ENCODE measurements at regions not wholly inside any gene's neighbourhood (a gene's known extent, or its start where the extent isn't known, plus 50 kb on each side); places are given as distances from the start of the nearest gene placed in this dataset.

DNA sequence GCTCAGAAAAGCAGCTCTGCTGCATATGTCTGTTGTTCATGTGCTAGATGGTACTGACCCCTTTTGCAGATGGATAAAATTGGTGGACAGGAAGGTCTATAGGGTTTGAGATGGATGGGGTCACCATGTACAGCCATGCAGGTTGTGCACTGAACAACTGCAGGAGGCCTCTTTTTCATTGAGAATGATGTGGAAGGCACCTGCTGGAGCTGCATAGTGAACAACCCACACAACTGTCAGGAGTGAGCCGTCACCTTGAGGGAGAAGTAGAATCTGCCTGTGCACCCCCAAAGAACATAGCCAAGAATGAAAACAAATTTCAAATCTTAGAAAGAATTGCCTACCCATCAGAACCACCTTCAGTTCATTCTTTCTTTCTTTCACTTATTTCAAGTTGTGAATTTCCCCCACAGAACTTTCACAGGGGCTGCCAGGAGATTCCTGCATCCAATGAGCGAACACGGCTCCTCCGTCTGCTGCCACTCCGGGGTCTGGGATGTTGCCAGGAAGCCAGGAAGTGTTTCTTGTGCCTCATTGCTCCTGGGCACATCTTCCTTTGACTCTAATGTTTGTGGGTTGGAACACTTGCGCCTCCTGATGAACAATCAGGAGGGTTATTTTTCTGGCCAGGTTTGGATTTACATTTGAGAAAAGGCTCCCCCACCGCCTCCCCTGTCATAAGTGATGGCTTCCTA is 53.7 kb upstream of the DOCK1 start:
- no peak overlapping the region for H3K27ac Mint-ChIP-seq (ENCODE audit: unreplicated experiment)
- TF ChIP-seq, protein P1, sequence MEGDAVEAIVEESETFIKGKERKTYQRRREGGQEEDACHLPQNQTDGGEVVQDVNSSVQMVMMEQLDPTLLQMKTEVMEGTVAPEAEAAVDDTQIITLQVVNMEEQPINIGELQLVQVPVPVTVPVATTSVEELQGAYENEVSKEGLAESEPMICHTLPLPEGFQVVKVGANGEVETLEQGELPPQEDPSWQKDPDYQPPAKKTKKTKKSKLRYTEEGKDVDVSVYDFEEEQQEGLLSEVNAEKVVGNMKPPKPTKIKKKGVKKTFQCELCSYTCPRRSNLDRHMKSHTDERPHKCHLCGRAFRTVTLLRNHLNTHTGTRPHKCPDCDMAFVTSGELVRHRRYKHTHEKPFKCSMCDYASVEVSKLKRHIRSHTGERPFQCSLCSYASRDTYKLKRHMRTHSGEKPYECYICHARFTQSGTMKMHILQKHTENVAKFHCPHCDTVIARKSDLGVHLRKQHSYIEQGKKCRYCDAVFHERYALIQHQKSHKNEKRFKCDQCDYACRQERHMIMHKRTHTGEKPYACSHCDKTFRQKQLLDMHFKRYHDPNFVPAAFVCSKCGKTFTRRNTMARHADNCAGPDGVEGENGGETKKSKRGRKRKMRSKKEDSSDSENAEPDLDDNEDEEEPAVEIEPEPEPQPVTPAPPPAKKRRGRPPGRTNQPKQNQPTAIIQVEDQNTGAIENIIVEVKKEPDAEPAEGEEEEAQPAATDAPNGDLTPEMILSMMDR (IDR thresholded peaks at IDR 0.05) = no peak
- H3K4me1 Mint-ChIP-seq (ENCODE audit: unreplicated experiment) = no peaks in the 10 kb centered on the region
- H3K27me3 Mint-ChIP-seq (ENCODE audit: unreplicated experiment) = peaks cover 9% of the 10 kb centered on the region
- H3K9me3 Mint-ChIP-seq (ENCODE audit: unreplicated experiment) = no peaks in the 10 kb centered on the region
- no peak overlapping the region for H3K4me3 Mint-ChIP-seq (ENCODE audit: unreplicated experiment)
- peak; percentile 67 for DNase-seq (ENCODE audit: extremely low spot score, unreplicated experiment)
- no peaks in the 10 kb centered on the region for H3K36me3 Mint-ChIP-seq (ENCODE audit: unreplicated experiment)

DNA sequence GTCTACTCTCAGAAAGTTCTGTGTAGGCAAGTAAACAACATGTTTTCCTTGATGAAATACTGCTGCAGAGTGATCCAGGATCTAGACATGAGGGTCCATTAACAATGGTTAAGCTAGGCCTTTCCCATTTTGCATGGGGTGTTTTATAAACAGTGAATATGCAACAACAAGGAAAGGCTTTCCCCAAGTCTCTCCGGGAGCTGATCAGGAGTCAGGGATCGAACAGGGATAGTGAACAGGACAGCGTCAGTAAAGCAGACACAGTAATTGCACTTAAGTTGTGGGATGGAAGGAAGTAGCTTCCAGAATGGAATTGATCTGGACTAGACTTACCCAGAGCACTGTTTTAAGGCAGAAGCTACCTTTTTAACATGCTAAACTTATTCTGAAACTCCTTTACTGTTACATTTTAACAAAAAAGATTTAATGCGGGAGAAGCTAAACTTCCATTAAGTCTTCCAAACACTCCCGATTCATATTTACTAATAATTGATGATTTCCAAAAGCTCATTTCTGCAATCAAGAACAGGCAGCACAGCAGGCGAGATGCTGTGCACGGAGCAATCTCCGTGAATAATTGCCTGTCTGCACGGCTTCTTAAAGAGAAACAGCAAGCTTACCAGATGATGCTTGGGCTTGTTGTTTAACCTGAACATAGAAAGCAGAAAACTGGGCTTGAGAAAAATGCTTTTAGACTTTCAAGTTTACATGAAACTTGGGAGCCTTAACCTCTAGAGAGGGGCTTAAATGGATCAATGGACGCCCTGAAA is 50.3 kb upstream of the DOCK1 start:
- Mint-ChIP-seq H3K9me3 (ENCODE audit: unreplicated experiment) (no peaks in the 10 kb centered on the region), H3K4me3 (ENCODE audit: unreplicated experiment) (no peak overlapping the region), H3K27ac (ENCODE audit: unreplicated experiment) (no peak overlapping the region), H3K36me3 (ENCODE audit: unreplicated experiment) (no peaks in the 10 kb centered on the region), H3K4me1 (ENCODE audit: unreplicated experiment) (no peaks in the 10 kb centered on the region), H3K27me3 (ENCODE audit: unreplicated experiment) (peaks cover 9% of the 10 kb centered on the region)
- TF ChIP-seq, protein P1 (IDR thresholded peaks at IDR 0.05) = no peak
- DNase-seq (ENCODE audit: extremely low spot score, unreplicated experiment) = no peak
